ENCODE measurements at regions not wholly inside any gene's neighbourhood (a gene's known extent, or its start where the extent isn't known, plus 50 kb on each side); places are given as distances from the start of the nearest gene placed in this dataset.

- no peak overlapping the region for H2AFZ ChIP-seq (ENCODE audit: low read length)
Measured at GRCh38 chr3:145422556-145422955, 738.4 kb downstream of the PLOD2 start.

GRCh38 chr3:145427355-145427754 is 733.6 kb downstream of the PLOD2 start:
- Histone ChIP-seq H3K4me1 (ENCODE audit: insufficient read depth, low read length, severe bottlenecking) (no peaks in the 10 kb centered on the region), H3K27me3 (ENCODE audit: insufficient read depth, low read length) (no peaks in the 10 kb centered on the region), H3K9ac (ENCODE audit: low read length) (no peak overlapping the region), H4K20me1 (ENCODE audit: insufficient read depth, low read length) (no peaks in the 10 kb centered on the region), H3F3A (ENCODE audit: insufficient read depth, low read length) (no peaks in the 10 kb centered on the region), H3K4me2 (ENCODE audit: low read length) (no peak overlapping the region), H3K27ac (ENCODE audit: low read depth, low read length, poor library complexity, severe bottlenecking) (no peak overlapping the region), H3K4me3 (ENCODE audit: low read depth, low read length, poor library complexity, severe bottlenecking) (no peak overlapping the region), H3K9me3 (ENCODE audit: low read length) (no peaks in the 10 kb centered on the region), H3K79me2 (ENCODE audit: insufficient read depth, low read length) (no peaks in the 10 kb centered on the region), H2AFZ (ENCODE audit: low read length) (no peak overlapping the region), H3K36me3 (ENCODE audit: insufficient read depth, low read length) (no peaks in the 10 kb centered on the region), H3K9me2 (ENCODE audit: low read depth, low read length) (no peaks in the 10 kb centered on the region)
- no peak for TF ChIP-seq EZH2 (IDR thresholded peaks at IDR 0.05; ENCODE audit: borderline replicate concordance, low read length)
- no peak for TF ChIP-seq CTCF (IDR thresholded peaks at IDR 0.05; ENCODE audit: low read length)

More at GRCh38 chr3:145422556-145422955, 738.4 kb downstream of the PLOD2 start:
- H3K27me3 ChIP-seq (ENCODE audit: insufficient read depth, low read length): no peaks in the 10 kb centered on the region
- H3K79me2 ChIP-seq (ENCODE audit: insufficient read depth, low read length): no peaks in the 10 kb centered on the region
- no peaks in the 10 kb centered on the region for H3F3A ChIP-seq (ENCODE audit: insufficient read depth, low read length)
- no peak overlapping the region for H3K4me2 ChIP-seq (ENCODE audit: low read length)
- no peak overlapping the region for H3K27ac ChIP-seq (ENCODE audit: low read depth, low read length, poor library complexity, severe bottlenecking)
- H3K4me1 ChIP-seq (ENCODE audit: insufficient read depth, low read length, severe bottlenecking): no peaks in the 10 kb centered on the region
- no peak overlapping the region for H3K4me3 ChIP-seq (ENCODE audit: low read depth, low read length, poor library complexity, severe bottlenecking)
- H3K9me3 ChIP-seq (ENCODE audit: low read length): no peaks in the 10 kb centered on the region
- TF ChIP-seq CTCF (IDR thresholded peaks at IDR 0.05; ENCODE audit: low read length): no peak
- TF ChIP-seq EZH2 (IDR thresholded peaks at IDR 0.05; ENCODE audit: borderline replicate concordance, low read length): no peak
- no peaks in the 10 kb centered on the region for H4K20me1 ChIP-seq (ENCODE audit: insufficient read depth, low read length)
- no peak overlapping the region for H3K9ac ChIP-seq (ENCODE audit: low read length)
- H3K9me2 ChIP-seq (ENCODE audit: low read depth, low read length): no peaks in the 10 kb centered on the region
- H3K36me3 ChIP-seq (ENCODE audit: insufficient read depth, low read length): no peaks in the 10 kb centered on the region

- no peak for TF ChIP-seq EZH2 (IDR thresholded peaks at IDR 0.05; ENCODE audit: borderline replicate concordance, low read length)
- TF ChIP-seq CTCF (IDR thresholded peaks at IDR 0.05; ENCODE audit: low read length): no peak
- H3K36me3 ChIP-seq (ENCODE audit: insufficient read depth, low read length): no peaks in the 10 kb centered on the region
- no peak overlapping the region for H3K4me3 ChIP-seq (ENCODE audit: low read depth, low read length, poor library complexity, severe bottlenecking)
- H2AFZ ChIP-seq (ENCODE audit: low read length): no peak overlapping the region
- no peaks in the 10 kb centered on the region for H3F3A ChIP-seq (ENCODE audit: insufficient read depth, low read length)
- H3K4me2 ChIP-seq (ENCODE audit: low read length): no peak overlapping the region
- no peaks in the 10 kb centered on the region for H3K4me1 ChIP-seq (ENCODE audit: insufficient read depth, low read length, severe bottlenecking)
- H3K27ac ChIP-seq (ENCODE audit: low read depth, low read length, poor library complexity, severe bottlenecking): no peak overlapping the region
- no peaks in the 10 kb centered on the region for H4K20me1 ChIP-seq (ENCODE audit: insufficient read depth, low read length)
- H3K9me3 ChIP-seq (ENCODE audit: low read length): no peaks in the 10 kb centered on the region
- H3K9me2 ChIP-seq (ENCODE audit: low read depth, low read length): no peaks in the 10 kb centered on the region
- H3K79me2 ChIP-seq (ENCODE audit: insufficient read depth, low read length): no peaks in the 10 kb centered on the region
- H3K9ac ChIP-seq (ENCODE audit: low read length): no peak overlapping the region
- no peaks in the 10 kb centered on the region for H3K27me3 ChIP-seq (ENCODE audit: insufficient read depth, low read length)
Measured at GRCh38 chr3:145429546-145429945, 731.4 kb downstream of the PLOD2 start.
